CD4-positive, alpha-beta T cell treated with Interleukin-4 for 1 hour (primary cell): ENCODE measurements at regions not wholly inside any gene's neighbourhood (a gene's known extent, or its start where the extent isn't known, plus 50 kb on each side); places are given as distances from the start of the nearest gene placed in this dataset.

Experiments used
- DNase-seq, 2 donors: peaks; one replicate each; pipeline ENCODE4 v3.0.0-alpha.2; 2020 to 2022

DNA sequence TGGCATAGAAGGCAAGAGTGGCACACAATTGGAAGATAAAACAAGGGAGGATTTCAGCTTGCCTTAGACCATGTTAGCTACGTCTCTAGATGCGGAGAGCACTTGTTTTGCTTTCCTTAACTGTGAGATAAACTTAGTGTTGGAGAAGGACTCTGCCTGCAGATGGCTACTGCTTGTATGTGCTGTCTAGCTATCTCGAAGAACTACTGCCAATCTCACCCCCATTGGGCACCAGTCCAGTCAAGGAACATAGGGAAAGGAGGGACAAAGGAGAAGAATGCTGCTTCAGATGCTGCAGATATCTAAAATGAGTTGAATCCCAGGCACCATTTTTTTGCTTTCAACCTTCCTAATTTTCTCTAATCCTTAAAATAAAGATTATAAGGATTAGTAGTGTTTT, 726.0 kb upstream of the ARGLU1 start:
- no peak for DNase-seq

GRCh38 chr13:107291875-107292274, 723.9 kb upstream of the ARGLU1 start:
- no peak for DNase-seq

GRCh38 chr13:107289540-107289939, 721.6 kb upstream of the ARGLU1 start:
- DNase-seq = no peak

DNA sequence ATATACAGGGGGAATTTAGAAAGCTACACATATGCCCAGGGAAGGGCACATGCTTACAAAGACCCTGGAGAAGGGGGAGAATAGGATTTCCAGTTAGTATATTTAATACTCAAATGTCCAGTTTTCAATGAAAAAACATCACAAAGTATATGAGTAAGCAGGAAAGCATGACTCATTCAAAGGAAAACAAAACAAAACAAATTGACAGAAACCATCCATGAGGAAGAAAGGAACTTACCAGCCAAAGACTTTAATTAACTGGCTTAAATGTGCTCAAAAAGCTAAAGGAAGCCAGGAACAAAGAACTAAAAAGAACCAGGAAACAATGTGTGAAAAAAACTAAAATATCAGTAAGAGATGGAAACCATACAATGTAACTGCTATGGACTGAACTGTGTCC, 716.2 kb upstream of the ARGLU1 start:
- DNase-seq = no peak

GRCh38 chr13:107277911-107278310, 710.0 kb upstream of the ARGLU1 start:
- DNase-seq = no peak

GRCh38 chr13:107276936-107277335, 709.0 kb upstream of the ARGLU1 start:
- no peak for DNase-seq

GRCh38 chr13:107275945-107276614, 708.1 kb upstream of the ARGLU1 start:
- no peak for DNase-seq

GRCh38 chr13:107275312-107275711, 707.4 kb upstream of the ARGLU1 start:
- no peak for DNase-seq

GRCh38 chr13:107271227-107271626, 703.3 kb upstream of the ARGLU1 start:
- DNase-seq = no peak

DNA sequence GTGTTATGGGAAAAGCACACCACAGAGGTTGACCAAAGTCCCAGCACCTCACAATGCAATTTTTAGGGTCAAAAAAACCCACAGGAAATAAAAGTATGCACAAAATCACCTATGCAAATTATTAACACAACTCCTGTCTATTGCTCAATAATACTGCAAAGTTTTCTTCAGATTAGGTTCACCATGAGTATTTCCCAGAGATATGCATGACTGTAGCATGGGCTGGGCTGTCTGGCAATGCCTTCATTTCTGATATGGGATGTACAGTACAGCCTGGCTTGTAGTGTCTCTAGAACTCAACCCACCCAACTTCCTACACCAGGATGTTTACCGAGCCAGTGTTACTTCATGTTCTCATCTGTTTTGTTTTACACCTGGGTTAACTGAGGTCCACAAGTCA, 698.7 kb upstream of the ARGLU1 start:
- no peak for DNase-seq

DNA sequence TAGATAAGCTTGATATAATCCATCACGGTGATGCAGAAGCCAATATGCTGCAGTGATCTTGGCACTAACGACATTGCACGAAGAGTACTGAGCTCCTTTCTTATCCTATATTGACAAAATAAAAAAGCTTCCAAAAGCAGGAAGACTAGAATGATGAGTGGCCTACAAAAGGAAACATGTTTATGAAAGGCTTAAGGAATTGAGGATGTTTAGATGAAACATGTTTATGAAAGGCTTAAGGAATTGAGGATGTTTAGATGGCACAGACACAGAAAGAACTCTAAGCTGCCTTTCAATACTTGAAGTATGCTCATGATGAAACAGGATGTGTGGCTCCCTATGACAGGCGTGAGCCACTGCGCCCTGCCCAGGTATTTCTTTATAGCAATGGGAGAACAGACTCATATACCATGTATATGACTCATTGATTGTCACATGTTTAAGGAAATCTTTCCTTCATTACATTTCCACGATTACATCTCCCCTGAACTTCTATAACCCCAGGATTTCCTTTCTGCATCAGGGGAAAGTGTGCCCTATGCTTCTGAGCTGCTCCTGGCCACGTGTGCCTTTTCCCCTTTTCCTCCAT, 690.8 kb upstream of the ARGLU1 start:
- DNase-seq = no peak

- DNase-seq = no peak
Measured at GRCh38 chr13:107254392-107254791, 686.5 kb upstream of the ARGLU1 start.

DNA sequence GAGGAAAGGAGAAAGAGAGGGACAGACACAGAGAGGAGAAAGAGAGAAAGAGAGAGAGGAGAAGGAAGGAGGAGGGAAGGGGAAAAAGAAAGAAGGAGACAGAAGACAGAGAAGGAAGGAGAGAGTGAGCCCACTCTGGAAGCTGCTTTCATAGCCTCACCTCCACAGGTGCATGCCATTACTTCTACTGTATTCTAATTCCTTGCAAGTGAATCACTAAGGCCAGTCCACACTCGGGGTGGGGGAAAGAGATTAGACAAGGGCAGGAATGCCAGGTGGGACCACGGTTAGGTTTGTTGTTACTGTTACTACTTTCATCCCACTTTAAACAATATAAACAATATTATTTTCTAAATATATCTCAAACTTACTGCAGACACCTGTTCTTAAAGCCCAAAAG, 684.5 kb upstream of the ARGLU1 start:
- DNase-seq = no peak

DNA sequence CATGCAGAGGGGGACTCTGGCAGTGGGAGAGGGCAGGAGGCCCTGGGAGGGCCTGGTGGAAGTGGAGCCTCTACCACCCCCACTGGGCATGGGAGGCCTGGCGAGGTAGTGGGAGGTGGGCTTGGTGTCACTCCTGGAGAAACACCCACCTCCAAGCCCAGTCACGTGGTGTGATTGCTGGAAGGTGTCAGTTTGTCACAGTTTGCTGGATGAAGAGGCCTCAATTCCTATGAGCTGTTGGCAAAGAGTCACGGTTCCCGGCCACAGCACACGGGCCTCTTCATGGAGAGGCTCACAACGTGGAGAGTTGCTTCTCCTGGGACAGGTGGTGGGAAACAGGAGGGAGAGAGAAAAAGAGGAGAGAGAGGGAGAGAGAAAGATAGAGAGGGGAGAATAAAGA, 684.1 kb upstream of the ARGLU1 start:
- DNase-seq = no peak

- DNase-seq = no peak
Measured at GRCh38 chr13:107251341-107251740, 683.4 kb upstream of the ARGLU1 start.

DNA sequence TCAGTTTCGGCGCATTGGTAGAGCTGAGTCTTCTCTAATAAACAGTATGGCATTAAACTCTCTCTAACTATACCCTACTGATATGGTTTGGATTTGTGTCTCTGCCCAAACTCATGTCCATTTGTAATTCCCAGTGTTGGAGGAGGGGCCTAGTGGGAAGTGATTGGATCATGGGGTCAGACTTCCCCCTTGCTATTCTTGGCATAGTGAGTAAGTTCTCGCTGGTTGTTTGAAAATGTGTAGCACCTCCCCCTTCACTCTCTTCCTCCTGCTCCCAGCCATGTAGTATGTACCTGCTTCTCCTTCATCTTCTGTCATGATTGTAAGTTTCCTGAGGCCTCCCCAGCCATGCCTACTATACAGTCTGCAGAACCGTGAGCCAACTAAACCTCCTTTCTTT, 682.7 kb upstream of the ARGLU1 start:
- no peak for DNase-seq

- no peak for DNase-seq
Measured at GRCh38 chr13:107244241-107244640, 676.3 kb upstream of the ARGLU1 start.

GRCh38 chr13:107242138-107242537, 674.2 kb upstream of the ARGLU1 start:
- no peak for DNase-seq

- no peak for DNase-seq
Measured at GRCh38 chr13:107241381-107241780, 673.4 kb upstream of the ARGLU1 start.

DNA sequence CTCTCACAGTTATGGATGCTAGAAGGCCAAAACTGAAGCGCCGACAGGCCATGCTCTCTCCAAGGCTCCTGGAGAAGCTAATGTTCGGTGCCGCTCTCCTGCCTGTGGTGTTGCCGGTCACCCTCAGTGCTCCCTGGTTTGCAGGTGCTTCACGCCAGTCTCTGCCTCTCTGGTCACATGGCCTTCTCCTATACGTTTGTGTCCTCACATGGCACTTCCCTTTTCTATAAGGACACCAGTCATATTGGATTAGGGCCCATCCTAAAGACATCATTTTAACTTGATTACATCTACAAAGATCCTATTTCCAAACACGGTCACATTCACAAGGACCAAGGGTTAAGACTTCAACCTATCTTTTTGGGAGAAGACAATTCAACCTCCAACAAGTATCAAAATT, 671.3 kb upstream of the ARGLU1 start:
- DNase-seq = no peak

DNA sequence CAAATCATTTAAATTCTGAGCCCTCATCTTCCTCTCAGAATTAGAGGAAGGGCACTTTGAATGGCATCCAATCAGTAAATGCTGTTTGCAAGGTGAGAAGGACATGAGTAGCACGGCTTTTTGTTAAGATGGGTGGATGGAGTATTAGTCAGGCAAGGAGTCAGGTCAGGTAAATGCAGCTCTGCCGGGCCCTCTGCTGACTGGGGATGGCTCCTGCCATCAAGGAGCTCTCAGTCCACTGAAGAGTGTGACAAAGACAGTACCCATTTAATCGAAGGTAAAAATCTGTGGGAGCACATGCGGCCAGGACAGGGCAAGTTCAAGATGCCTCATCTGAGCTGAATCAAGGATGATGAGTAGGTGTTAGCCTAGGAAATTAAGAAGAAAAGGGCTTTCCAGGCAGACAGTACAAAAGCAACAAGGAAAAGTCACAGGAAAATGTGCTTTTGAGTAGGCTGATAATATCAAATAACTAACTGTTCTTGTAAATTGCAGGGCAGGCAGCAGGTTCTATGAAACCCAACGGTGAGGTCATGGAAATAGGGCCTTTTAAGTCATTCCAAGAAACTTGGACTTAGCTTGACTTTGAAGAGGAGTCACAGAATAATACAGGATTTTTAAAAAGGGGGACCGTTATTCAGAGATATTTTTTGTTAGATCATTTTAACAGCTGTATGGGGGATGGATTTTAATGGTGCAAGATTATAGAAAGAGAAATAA, 670.5 kb upstream of the ARGLU1 start:
- DNase-seq = no peak

- DNase-seq = no peak
Measured at GRCh38 chr13:107234319-107235073, 666.6 kb upstream of the ARGLU1 start.

- DNase-seq = no peak
Measured at GRCh38 chr13:107233541-107233940, 665.6 kb upstream of the ARGLU1 start.

DNA sequence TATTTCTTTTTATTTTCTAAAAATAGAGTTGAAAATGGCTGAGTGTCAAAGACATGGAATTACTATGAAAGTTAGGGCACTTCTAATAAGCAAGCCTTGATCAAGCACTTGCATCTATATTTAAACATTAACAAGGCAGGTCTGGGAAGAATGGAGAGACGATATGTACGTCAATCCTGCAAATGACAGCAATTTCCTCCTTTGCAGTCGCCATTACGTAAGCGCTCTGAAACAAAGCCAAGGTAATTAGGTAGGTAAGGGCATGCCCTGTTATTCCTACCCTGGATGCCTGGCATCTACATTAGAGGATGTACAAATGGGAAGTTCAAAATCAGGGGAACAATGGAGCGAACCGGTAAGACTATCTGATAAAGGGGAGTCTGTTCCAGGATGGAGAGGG, 664.0 kb upstream of the ARGLU1 start:
- DNase-seq = no peak
